ENCODE measurements at regions not wholly inside any gene's neighbourhood (a gene's known extent, or its start where the extent isn't known, plus 50 kb on each side); places are given as distances from the start of the nearest gene placed in this dataset.
A peak's percentile ranks its signal among the peaks of the same experiment; 100 is the strongest.
"Not testable (repeated sequence)": the region's sequence is repeated elsewhere in the genome, so short reads cannot be mapped to it uniquely, and the experiment has no call there.

DNA sequence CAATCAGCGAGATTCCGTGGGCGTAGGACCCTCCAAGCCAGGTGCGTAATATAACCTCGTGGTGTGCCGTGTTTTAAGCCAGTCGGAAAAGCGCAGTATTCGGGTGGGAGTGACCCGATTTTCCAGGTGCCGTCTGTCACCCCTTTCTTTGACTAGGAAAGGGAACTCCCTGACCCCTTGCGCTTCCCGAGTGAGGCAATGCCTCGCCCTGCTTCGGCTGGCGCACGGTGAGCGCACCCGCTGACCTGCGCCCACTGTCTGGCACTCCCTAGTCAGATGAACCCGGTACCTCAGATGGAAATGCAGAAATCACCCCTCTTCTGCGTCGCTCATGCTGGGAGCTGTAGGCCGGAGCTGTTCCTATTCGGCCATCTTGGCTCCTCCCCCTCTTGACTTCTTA is 352.6 kb upstream of the GHITM start:
- H3K27me3 ChIP-seq (ENCODE audit: control insufficient read depth, insufficient read depth, low read length); DNase-seq; H3K36me3 ChIP-seq (replicated peaks; ENCODE audit: control insufficient read depth, insufficient read depth, low read length): not testable (repeated sequence)
- H3K4me3 ChIP-seq (ENCODE audit: insufficient read depth, low read depth, low read length), result peak overlapping the region; percentile 31

DNA sequence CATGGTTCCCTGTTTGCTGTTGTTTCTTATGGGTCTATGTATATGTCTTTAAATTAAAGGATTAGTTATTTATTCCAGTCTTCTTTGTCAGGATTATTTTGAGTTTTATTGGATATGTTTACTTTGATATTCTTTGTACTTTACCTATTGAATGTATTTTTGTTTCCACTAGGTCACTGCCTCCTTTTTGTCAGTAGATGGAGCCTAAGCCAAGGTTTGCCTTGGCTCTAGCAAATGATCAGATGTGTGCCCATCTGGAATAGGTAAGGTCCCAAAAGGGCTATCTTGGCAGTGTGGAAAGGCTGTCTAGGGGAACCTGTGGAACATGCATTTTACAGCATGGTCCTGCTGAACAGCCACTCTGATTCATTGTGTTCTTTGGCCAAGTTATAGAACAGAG is 337.3 kb upstream of the GHITM start:
- peak; percentile 11 for DNase-seq
- no peaks in the 10 kb centered on the region for H3K36me3 ChIP-seq (replicated peaks; ENCODE audit: control insufficient read depth, insufficient read depth, low read length)
- H3K4me3 ChIP-seq (ENCODE audit: insufficient read depth, low read depth, low read length), result no peak overlapping the region
- no peaks in the 10 kb centered on the region for H3K27me3 ChIP-seq (ENCODE audit: control insufficient read depth, insufficient read depth, low read length)

DNA sequence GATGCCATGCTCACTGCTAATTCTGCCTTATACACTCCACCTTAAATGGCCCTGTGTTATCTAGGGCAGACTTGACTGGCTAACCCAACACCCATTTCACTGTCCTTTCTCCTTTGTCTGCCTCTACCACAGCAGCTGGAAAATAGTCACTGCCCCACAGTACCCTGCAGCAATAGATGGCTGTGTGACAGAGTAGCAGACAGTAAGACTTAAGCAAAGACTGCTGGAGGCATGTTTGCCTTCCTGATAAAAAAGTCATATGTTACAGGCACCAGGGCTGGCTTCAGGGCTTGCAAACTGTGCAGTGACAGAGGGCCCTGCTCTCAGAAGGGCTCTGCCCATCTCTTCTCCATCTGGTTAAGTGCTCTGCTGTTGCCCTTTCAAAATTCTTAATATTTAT is 332.6 kb upstream of the GHITM start:
- DNase-seq, result no peak
- Histone ChIP-seq H3K36me3 (replicated peaks; ENCODE audit: control insufficient read depth, insufficient read depth, low read length) (no peaks in the 10 kb centered on the region), H3K4me3 (ENCODE audit: insufficient read depth, low read depth, low read length) (no peak overlapping the region), H3K27me3 (ENCODE audit: control insufficient read depth, insufficient read depth, low read length) (no peaks in the 10 kb centered on the region)

DNA sequence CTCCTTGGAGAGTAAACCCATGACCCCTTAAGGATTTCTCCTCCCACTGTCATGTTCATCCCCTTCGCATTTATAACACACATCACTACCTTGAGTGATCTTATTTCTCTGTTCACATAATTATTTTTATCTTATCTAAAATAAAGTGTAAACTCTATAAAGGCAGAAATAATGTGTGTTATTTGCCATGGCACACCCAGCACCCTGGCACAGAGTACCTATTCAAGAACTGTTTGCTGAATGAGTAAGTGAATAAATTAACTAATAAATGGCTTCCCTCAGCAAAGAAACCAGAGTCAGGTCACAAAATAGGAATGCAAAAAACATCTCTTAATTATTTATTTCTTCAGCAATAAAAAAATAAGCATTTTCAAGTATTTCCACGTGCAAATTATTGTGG is 330.3 kb upstream of the GHITM start:
- no peak for DNase-seq
- H3K4me3 ChIP-seq (ENCODE audit: insufficient read depth, low read depth, low read length), result no peak overlapping the region
- no peaks in the 10 kb centered on the region for H3K27me3 ChIP-seq (ENCODE audit: control insufficient read depth, insufficient read depth, low read length)
- no peaks in the 10 kb centered on the region for H3K36me3 ChIP-seq (replicated peaks; ENCODE audit: control insufficient read depth, insufficient read depth, low read length)

DNA sequence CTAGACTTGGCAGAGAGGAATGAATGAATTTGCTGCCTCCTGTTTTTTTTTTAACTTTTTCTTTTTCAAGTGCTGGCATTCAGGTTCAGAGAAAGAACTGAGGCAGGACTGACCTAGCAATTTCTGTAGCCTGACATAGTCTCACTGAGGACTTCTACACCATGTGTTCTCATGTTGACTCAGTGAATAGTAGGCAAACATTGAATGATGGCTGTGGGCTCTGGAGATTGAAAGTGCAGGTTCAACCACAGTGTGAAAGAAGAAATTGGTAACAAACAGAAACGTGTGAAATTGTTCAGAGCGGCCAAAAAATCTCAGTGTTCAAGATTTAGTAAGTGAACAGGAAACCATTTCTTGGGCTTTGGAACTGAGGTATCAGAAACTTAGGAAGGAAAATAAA is 322.4 kb upstream of the GHITM start:
- H3K27me3 ChIP-seq (ENCODE audit: control insufficient read depth, insufficient read depth, low read length), result no peaks in the 10 kb centered on the region
- H3K36me3 ChIP-seq (replicated peaks; ENCODE audit: control insufficient read depth, insufficient read depth, low read length), result no peaks in the 10 kb centered on the region
- DNase-seq, result no peak
- no peak overlapping the region for H3K4me3 ChIP-seq (ENCODE audit: insufficient read depth, low read depth, low read length)

DNA sequence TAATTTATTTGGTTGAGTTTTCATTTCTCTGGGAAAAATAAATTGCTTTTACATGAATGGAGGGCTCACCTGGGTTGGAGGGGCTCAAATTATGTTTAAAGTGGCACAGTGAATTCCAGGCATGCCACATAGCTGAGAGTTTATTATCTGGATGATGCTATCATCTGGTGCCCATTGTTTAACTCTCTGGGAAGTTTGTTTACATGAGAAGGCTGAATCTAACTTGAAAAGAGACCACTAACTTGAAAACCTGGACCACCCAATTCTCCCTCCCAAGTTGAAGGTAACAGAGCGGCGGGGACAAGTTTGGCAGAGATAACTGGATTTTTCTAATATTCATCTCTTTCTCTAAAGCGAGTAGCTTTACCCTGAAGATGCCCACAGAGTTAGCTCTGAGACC is 321.5 kb upstream of the GHITM start:
- H3K27me3 ChIP-seq (ENCODE audit: control insufficient read depth, insufficient read depth, low read length), result no peaks in the 10 kb centered on the region
- no peak for DNase-seq
- no peak overlapping the region for H3K4me3 ChIP-seq (ENCODE audit: insufficient read depth, low read depth, low read length)
- no peaks in the 10 kb centered on the region for H3K36me3 ChIP-seq (replicated peaks; ENCODE audit: control insufficient read depth, insufficient read depth, low read length)

DNA sequence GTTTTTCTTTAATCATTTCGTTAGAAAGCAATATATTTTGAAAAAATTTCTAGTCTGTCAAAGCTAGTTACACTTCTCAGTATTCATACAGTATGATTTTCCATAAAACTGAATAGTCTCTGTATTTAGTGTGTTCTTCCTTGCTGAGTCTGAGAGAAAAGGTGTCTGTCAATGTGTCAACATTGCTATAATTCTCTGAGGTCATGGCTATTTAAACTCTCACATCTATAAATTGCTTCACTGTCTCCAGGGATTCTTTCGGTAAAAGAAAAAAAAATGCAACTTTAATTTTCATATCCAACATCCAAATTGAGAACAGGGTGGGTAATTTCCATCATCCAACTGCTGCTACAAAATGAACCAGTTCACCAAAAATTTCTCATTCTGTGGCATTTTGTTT is 319.7 kb upstream of the GHITM start:
- H3K4me3 ChIP-seq (ENCODE audit: insufficient read depth, low read depth, low read length), result no peak overlapping the region
- H3K36me3 ChIP-seq (replicated peaks; ENCODE audit: control insufficient read depth, insufficient read depth, low read length), result no peaks in the 10 kb centered on the region
- no peak for DNase-seq
- no peaks in the 10 kb centered on the region for H3K27me3 ChIP-seq (ENCODE audit: control insufficient read depth, insufficient read depth, low read length)

DNA sequence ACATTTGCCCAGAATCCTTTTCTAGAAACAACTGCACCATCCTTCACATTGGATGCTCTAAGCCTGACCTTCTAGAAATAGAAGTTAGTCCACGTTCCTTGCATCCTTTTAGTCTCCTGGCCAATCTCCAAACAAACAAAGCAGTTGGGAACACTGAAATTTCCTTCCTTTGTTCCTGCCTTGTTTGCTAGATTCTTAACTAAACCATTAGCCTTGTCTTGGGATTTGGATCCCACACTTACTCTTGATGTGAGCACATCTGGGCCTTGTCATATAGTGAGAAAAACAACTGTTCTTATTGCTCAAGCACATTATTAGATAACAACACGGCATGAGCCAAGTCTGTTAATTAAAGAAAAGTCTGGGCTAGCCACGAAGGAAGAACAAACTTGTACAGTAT is 319.3 kb upstream of the GHITM start:
- H3K36me3 ChIP-seq (replicated peaks; ENCODE audit: control insufficient read depth, insufficient read depth, low read length), result no peaks in the 10 kb centered on the region
- H3K4me3 ChIP-seq (ENCODE audit: insufficient read depth, low read depth, low read length), result no peak overlapping the region
- DNase-seq, result no peak
- no peaks in the 10 kb centered on the region for H3K27me3 ChIP-seq (ENCODE audit: control insufficient read depth, insufficient read depth, low read length)

DNA sequence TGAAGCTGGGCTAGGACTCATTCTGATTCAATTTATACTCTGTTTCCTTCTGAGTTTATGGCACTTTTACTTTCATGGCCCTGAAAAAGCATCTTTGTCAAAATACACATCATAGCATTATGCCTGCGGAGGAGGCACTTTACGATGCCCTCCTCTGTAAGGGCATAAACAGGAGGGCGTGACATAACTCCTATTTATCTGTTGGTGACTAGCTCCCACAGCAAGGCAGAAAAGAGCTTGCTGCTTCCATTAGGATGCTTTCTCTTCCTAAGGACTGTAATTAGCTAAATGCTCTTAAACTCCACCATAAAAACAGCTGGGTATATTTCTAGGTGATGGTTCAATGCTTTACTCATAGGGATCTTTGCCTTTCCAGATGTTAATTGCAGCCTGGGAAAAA is 315.2 kb upstream of the GHITM start:
- DNase-seq, result no peak
- Histone ChIP-seq H3K27me3 (ENCODE audit: control insufficient read depth, insufficient read depth, low read length) (no peaks in the 10 kb centered on the region), H3K36me3 (replicated peaks; ENCODE audit: control insufficient read depth, insufficient read depth, low read length) (no peaks in the 10 kb centered on the region), H3K4me3 (ENCODE audit: insufficient read depth, low read depth, low read length) (no peak overlapping the region)

DNA sequence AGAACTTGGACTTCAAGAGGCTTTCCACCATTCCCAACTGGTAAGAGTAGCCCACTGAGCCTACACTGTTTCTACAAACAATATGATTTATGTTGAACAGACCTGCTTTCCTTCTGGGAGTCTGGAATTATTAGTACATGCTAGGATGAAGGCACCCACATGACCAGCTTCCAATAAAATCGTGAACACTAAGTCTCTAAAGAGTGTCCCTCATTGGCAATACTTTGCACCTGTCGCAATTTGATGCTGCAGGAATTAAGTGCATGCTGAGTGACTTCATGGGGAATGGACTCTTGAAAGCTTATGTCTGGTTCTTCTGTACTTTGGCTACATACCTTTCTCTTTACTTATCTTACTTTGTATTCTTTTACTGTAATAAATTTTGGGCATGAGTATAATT is 305.2 kb upstream of the GHITM start:
- DNase-seq, result no peak
- no peak overlapping the region for H3K4me3 ChIP-seq (ENCODE audit: insufficient read depth, low read depth, low read length)
- no peaks in the 10 kb centered on the region for H3K27me3 ChIP-seq (ENCODE audit: control insufficient read depth, insufficient read depth, low read length)
- H3K36me3 ChIP-seq (replicated peaks; ENCODE audit: control insufficient read depth, insufficient read depth, low read length), result no peaks in the 10 kb centered on the region

DNA sequence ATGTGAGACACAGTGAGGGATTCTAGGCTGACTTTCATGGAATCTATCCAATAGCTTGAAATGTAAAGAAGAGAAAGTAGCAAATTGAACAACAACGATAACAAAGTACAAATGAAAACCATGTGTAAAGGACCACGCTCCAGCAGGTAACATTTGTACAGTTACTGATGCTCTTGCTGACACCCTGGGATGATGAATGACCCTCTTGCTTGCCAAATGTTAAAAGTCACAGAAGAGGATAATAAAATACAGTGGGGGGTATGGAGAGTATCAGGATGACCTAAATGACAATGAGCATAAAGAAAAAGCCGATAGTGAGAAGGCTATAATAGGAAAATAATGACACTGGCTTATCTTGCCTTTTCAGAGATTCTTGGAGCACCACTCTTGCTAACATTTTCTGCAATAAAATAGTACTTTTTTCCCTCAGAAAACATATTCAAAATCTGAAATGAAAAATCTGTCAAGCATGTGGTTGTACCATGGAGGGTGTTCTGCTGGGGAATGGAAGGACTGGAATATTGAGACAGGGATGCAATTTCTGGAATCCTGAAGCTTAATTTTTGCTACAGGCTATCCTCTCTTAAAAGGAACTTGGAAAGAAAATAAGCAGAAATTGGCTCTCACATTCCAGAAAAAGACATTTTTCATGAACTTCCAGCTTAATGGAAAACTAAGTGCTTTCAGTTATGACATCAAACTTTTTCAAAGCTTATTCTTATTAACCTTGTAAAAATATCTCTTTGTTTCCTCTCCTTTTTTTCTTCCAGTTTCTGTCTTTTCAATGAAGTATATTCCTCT is 303.2 kb upstream of the GHITM start:
- H3K27me3 ChIP-seq (ENCODE audit: control insufficient read depth, insufficient read depth, low read length), result no peaks in the 10 kb centered on the region
- H3K4me3 ChIP-seq (ENCODE audit: insufficient read depth, low read depth, low read length), result no peak overlapping the region
- DNase-seq, result no peak
- H3K36me3 ChIP-seq (replicated peaks; ENCODE audit: control insufficient read depth, insufficient read depth, low read length), result no peaks in the 10 kb centered on the region

DNA sequence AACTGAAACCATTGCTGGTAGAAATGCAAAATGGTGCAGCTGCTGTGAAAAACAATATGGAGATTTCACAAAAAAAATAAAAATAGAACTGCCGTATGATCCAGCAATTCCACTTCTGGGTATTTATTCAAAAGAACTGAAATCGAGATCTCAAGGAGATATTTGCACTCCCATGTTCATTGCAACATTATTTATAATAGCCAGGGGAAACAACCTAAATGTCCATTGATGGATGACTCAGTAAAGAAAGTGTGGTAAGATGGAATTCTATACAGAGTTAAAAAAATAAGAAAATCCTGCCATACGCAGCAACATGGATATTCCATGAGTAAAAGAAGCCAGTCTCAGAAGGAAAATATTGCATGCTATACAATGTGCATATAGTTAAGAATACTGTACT is 290.6 kb upstream of the GHITM start:
- Histone ChIP-seq H3K4me3 (ENCODE audit: insufficient read depth, low read depth, low read length) (no peak overlapping the region), H3K27me3 (ENCODE audit: control insufficient read depth, insufficient read depth, low read length) (no peaks in the 10 kb centered on the region)

DNA sequence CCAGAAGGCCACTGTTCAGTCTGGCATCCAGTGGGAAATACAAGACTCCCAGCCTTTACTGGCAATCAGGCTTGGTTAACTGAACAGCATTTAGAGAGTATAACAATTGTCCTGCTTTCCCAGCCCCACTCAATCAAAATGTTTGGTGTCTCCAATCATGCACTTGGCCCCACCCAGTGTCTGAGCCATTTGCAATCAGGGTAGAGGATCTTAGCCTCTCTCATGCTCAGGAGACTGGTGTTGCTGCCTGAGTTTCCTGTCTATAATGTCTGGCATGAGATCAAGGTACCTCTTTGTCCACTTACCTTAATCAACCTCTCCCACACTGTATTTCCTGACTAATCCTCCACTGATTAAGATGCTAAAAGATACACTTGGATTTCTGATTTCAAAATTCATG is 290.2 kb upstream of the GHITM start:
- DNase-seq, result no peak
- Histone ChIP-seq H3K4me3 (ENCODE audit: insufficient read depth, low read depth, low read length) (no peak overlapping the region), H3K36me3 (replicated peaks; ENCODE audit: control insufficient read depth, insufficient read depth, low read length) (no peaks in the 10 kb centered on the region), H3K27me3 (ENCODE audit: control insufficient read depth, insufficient read depth, low read length) (no peaks in the 10 kb centered on the region)

More for the DNA sequence above, 290.6 kb upstream of the GHITM start:
- no peak for DNase-seq
- no peaks in the 10 kb centered on the region for H3K36me3 ChIP-seq (replicated peaks; ENCODE audit: control insufficient read depth, insufficient read depth, low read length)

DNA sequence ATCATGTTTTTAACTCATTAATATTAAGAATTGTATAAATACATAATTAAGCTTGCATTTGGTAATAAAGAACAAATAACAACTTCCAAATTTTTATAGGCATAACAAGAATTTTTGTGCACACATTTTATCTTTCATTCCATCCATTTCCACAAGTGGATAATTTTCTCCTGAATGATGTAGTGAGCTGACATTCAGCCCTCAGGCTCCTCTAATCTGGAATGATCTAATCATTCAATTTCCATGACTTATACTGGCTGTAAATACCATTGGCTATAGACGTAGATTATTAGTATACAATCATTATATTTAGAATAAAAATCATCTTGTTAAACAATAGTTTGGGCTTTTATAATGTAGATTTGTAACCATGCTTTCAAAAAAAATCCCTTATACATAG is 287.2 kb upstream of the GHITM start:
- Histone ChIP-seq H3K36me3 (replicated peaks; ENCODE audit: control insufficient read depth, insufficient read depth, low read length) (no peaks in the 10 kb centered on the region), H3K4me3 (ENCODE audit: insufficient read depth, low read depth, low read length) (no peak overlapping the region), H3K27me3 (ENCODE audit: control insufficient read depth, insufficient read depth, low read length) (no peaks in the 10 kb centered on the region)
- DNase-seq, result no peak

DNA sequence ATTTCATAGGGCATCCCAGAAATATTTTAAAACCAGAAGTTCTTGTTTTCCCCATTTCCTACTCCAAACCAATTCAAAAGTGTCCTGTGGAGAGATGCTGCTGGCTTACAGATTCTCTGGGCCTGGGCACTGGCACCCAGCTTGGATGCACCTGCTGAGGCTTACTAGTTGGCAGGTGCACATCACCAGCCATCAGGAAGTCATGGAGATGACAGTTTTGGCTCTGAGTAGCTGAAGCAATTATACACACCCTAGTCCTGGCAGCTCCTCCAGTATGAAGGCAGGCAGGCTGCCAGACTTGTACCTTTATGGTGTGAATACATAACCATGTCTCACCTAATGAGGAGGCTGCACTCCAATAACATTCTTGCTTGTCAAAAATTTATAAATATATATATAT is 276.6 kb upstream of the GHITM start:
- DNase-seq, result no peak
- Histone ChIP-seq H3K27me3 (ENCODE audit: control insufficient read depth, insufficient read depth, low read length) (no peaks in the 10 kb centered on the region), H3K4me3 (ENCODE audit: insufficient read depth, low read depth, low read length) (no peak overlapping the region), H3K36me3 (replicated peaks; ENCODE audit: control insufficient read depth, insufficient read depth, low read length) (no peaks in the 10 kb centered on the region)
